GM23248 (cell line): ENCODE measurements at regions not wholly inside any gene's neighbourhood (a gene's known extent, or its start where the extent isn't known, plus 50 kb on each side); places are given as distances from the start of the nearest gene placed in this dataset.

Experiments used
- EZH2 ChIP-seq: fragments of 200-600 bp; sonication (generic); IDR thresholded peaks from 2 replicates; pipeline ENCODE4 v1.6.1; 2018; ENCODE audit warnings: antibody characterized with exemption, mild to moderate bottlenecking; ENCODE audit not compliant: insufficient read depth, poor library complexity, severe bottlenecking
- EZH2phosphoT487 ChIP-seq: fragments of 200-600 bp; sonication (generic); IDR thresholded peaks from 2 replicates; pipeline ENCODE4 v1.6.1; 2018; ENCODE audit warnings: antibody characterized with exemption, moderate library complexity, mild to moderate bottlenecking, low read depth; ENCODE audit not compliant: insufficient read depth

DNA sequence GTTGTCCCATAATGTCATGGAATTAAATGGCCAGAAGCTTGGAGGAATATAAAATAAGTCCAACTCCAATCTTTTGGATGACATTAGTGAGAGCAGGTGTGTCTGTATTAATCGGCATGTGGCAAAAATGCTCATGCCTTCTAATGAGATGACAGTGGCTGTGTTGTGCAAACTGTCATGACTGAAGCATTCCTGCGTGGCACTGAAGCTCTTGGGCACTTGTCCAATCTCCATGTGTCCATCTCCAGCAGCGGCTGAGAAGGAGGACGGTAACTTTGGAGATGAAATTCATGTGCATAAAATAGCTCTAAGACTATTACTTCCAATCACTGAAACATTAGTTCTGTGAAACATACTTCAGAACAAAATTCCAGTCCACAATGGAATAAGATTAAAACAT lies 697.5 kb upstream of the GRAMD2B start:
- TF ChIP-seq EZH2phosphoT487 (no peak), EZH2 (no peak)
